GM19467 (cell line): ENCODE measurements at regions not wholly inside any gene's neighbourhood (a gene's known extent, or its start where the extent isn't known, plus 50 kb on each side); places are given as distances from the start of the nearest gene placed in this dataset.
"Not testable (repeated sequence)": the region's sequence is repeated elsewhere in the genome, so short reads cannot be mapped to it uniquely, and the experiment has no call there.

Experiments
- ATAC-seq: cut with Tn5 transposase; IDR thresholded peaks from one replicate; pipeline ENCODE4 v1.9.1; 2021; ENCODE audit warnings: mild to moderate bottlenecking, moderate library complexity; ENCODE audit not compliant: unreplicated experiment

DNA sequence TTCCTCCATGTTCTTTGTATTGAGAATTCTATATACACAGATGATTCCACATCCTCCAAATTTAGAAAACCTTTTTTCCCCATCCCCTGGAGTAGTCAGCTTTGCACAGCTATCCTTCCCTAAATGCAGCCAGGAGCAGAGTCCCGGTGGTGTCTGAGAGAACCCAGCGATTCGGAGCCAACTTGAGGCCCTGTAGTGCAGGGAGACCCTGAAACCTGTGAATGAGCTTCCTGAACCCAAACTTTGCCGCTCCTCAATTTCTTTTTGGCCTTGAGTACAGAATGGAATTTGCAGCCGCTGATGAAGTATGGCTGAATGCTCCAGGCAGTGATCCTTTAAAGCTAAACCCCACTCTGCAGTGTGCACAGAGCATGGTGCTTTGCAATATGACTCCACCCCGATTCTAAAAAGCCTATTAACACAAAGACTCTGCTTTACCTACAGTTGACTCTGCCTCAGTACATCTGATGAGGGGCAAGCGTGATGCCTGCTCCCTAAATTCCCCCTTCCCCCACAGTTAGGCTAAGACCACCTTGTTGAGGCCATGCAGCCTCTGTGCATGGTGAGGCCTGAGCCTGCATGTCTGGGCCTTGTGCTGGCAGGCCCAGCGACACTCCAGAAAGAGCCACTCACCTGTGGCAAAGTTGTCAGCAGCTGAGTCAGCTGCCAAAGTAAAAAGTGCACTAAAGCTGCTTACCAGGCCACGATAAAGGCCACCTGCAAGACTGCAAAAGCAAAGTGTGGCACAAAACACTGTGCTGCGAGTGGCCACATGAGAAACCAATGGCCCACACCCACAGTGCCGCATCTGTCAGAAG, 82.1 kb downstream of the PLEKHG1 start:
- no peak for ATAC-seq

GRCh38 chr6:150683320-150683719, 83.6 kb downstream of the PLEKHG1 start:
- ATAC-seq: no peak

- no peak for ATAC-seq
Observed at GRCh38 chr6:150684161-150684560, 84.5 kb downstream of the PLEKHG1 start.

DNA sequence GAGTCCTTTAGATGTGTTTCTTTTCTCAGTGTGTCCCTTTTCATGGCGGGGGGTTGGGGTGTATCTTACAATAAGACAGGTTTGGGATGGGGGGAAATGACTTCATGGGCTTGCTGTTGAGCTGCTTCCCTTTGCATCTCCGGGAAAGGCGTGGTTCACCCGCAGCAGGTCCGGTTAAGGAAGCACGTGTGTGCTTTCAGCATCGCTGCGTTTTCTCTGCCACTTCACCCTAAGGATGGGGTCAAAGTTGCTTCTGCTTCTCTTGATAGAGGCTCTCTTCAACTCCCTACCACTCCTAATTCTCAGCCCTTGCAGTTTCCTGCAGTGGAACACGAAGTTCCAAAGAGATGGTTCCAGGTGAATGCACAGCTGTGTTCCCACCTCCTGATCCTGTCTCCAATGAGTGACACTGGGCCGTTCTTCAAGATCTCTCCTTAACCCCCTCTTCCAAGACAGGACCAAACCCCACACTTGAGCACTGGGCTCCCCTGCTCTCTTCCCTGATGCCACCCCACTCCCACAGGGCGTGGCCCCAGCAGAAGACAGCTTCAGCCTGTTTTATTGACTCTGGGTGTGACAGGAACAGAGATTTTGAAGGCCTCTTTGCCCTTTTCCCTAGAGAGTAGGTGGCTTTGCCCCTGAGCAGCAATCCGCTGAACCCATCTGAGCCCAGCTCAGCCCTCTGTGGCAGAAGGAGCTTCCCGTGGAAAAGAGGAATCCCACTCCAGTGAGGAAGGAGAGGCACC, 85.2 kb downstream of the PLEKHG1 start:
- no peak for ATAC-seq

DNA sequence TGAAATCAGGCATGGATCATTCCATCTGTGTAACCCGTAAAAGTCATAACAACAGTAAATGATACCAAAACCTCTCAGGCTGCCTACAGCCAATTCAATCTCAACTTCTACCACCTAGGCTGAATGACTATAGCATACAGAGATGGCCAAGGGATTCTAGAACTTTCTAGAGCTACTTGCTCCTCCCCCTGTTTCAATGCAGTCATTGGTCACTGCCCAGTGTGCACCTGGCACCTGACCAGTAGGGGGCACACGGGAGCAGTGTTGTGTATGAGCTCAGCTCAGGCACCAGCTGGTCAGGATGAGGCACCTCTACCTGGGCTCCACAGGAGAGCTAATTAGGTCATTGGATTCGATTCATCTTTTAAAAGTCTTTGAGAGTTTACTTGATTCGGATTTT, 86.2 kb downstream of the PLEKHG1 start:
- ATAC-seq: peak; percentile 46

DNA sequence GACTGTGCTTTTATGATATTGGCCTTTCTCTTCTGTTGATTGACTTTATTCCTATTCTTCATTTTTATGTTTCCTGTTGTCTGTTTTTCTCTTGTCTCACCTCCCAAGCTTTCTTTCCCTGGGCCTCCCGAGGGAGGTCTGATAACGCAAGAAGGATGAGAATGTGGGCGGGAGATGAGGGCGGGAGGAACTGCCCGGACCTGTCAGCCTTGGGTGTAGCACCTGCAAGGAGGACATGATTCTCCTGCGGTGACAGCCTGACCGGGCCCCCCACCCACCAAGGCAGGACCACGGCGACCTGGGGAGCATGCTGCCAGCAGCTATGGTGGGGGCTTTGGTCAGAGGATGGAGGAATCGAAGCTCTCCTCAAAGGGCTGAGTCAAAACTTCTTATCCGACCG, 86.9 kb downstream of the PLEKHG1 start:
- ATAC-seq: no peak

DNA sequence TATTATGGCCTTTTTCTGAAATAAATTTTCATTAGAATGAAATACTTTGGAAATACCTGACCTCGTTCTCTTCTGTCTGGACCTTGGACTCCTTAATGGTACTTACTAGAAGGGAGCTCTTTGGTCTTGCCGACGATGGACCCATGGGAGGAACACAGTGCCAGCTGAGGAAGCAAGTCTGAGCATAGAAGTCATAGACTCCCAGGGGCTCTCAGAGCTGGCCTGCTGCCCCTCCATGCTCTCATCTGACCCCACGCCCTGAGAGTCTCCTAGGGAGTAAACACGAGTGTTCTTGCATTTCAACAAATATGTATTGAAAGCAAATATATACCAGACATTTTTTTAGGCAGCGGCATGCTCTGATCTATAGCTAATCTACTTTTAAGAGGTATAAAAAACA, 87.8 kb downstream of the PLEKHG1 start:
- ATAC-seq: no peak

GRCh38 chr6:150689900-150690590, 90.4 kb downstream of the PLEKHG1 start:
- no peak for ATAC-seq

- no peak for ATAC-seq
Observed at GRCh38 chr6:150690681-150691080, 91.0 kb downstream of the PLEKHG1 start.

DNA sequence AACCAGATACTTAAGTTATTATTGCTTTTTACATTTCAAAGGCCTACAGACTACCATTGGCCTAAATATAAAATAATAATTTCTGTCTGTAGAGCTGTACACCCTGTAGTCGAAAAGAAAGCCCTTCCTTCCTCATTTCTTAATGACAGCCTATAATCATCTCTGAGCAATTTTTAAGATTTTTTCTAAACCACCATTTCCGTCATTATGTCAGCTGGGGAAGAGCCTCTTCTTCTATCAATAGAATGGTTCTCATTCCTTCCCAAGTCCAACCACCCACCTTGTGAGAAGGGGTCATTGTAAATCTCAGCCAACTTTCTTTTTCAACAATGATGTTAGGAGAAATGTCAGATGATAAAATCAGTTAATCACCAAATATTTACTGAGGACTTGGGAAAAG, 91.8 kb downstream of the PLEKHG1 start:
- ATAC-seq: no peak

DNA sequence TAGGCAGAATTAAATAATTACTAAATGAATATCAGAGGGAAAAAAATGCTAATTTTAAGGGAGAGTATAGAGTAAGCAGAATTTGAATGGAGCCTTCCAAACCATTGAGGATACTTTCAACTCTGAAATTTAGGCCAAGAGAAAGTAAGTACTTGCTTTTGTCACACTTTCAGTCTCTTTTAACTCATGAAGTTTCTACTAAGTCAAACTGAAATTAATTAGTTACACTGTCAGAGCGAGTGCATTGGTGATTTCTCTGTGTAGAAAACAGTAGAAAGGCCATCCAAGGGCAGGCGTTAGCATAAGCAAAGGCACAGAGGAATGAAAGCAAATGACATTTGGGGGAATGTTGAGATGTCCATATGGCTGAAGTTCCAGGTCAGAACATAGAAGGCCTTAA, 92.9 kb downstream of the PLEKHG1 start:
- peak; percentile 73 for ATAC-seq

GRCh38 chr6:150694889-150695288, 95.2 kb downstream of the PLEKHG1 start:
- ATAC-seq: no peak

DNA sequence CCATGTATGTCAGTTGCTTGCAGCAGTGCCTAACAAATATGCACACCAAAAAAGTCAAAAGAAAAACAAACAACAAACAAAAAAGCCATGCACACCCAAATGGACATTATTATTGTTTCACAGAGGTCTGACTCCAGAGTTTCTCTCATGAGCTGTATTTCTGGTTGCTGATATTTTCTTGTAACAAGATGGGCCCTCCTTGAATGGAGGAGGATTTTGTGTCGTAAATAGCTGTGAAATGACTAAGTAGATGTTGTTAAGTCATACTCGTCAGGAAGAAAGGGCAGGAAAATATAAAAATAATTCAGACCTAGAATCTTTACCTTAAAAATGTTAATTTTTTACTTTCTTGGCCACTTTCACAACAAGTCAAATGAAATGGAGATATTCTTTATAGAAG, 96.0 kb downstream of the PLEKHG1 start:
- ATAC-seq: no peak

DNA sequence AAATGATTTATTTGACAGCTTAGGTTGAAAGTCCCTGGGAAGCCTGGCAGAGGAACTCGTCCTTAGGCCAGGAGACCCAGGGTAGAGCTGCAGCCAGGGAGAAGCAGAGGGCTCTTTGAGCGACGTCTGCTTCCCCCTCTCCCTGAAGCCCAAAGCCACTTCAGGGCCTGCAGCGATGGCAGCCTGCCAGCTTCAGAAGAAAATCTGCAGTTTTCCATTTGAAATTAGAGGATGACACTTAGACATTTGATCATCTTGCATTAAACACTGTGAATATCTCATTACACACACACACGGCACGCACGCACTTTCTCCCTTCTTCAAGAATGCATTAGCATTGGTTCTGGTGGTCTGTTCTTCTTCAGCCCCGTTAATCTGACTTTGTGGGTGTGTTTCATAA, 96.5 kb downstream of the PLEKHG1 start:
- no peak for ATAC-seq

GRCh38 chr6:150696918-150697317, 97.2 kb downstream of the PLEKHG1 start:
- not testable (repeated sequence) for ATAC-seq

DNA sequence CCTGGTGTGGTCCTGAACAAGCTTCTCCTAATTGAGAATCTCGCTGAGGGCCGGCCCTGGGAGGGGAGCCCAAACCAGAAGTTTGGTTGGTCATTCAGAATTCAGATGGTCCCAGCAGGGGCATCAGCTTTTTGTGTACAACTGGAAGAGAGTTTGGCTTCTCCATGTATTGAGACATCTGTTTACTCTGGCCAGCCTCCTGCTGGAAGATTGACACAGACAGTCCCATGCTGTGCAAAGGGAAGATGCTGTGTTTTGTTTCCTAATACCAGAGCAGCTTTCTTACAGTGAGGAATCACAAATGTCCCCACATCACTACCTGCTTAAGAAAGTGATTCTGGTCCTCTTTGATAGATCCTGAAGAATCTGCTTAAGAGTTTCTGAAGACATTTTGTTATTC, 97.8 kb downstream of the PLEKHG1 start:
- no peak for ATAC-seq

DNA sequence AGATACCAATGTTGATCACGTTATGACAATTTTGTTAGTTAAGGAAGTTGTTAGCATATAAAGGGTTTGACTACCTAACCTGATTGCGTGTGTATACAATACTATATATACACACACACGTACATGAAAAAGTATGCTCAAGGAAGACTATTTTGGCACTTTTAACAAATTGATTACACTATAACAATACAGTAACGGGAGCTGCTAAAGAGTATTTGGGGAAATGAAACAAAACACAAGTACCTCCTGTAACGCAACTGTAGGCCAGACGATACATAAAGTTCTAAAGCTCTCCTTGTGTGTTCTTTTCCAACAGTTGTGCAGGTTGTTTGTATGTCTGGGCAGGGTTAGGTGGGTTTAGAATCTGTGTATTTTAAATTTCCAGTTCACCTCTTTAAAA, 98.7 kb downstream of the PLEKHG1 start:
- no peak for ATAC-seq

- ATAC-seq: no peak
Observed at GRCh38 chr6:150702675-150703074, 103.0 kb downstream of the PLEKHG1 start.

- no peak for ATAC-seq
Observed at GRCh38 chr6:150704447-150705192, 104.9 kb downstream of the PLEKHG1 start.

- ATAC-seq: no peak
Observed at GRCh38 chr6:150705392-150705791, 105.7 kb downstream of the PLEKHG1 start.

GRCh38 chr6:150710236-150710635, 110.6 kb downstream of the PLEKHG1 start:
- no peak for ATAC-seq
